ENCODE measurements at regions not wholly inside any gene's neighbourhood (a gene's known extent, or its start where the extent isn't known, plus 50 kb on each side); places are given as distances from the start of the nearest gene placed in this dataset.

- Histone ChIP-seq H3K4me2 (no peak overlapping the region), H3K9me3 (no peaks in the 10 kb centered on the region), H3K27ac (no peak overlapping the region), H3K4me1 (no peaks in the 10 kb centered on the region), H3K4me3 (no peak overlapping the region)
- no peak for FAIRE-seq
- DNase-seq (ENCODE audit: low read depth in 1 of 2, low spot score in 1 of 2): no peak
- CTCF ChIA-PET: no interaction called here
- no peak for ATAC-seq
- POLR2A ChIA-PET: no interaction called here
- WGBS (ENCODE audit: missing lambda C conversion rate): 0% methylated on average over 3 of the region's 3 CpGs
- TF ChIP-seq CTCF (IDR thresholded peaks at IDR 0.05): no peak
- TF ChIP-seq E2F6 (IDR thresholded peaks at IDR 0.05; ENCODE audit: borderline replicate concordance, low read depth): no peak
- no peak for TF ChIP-seq MYC (IDR thresholded peaks at IDR 0.05; ENCODE audit: borderline replicate concordance, low read length)
- no peak for TF ChIP-seq ZFP36 (IDR thresholded peaks at IDR 0.05; ENCODE audit: borderline replicate concordance, partially characterized antibody)
- TF ChIP-seq JUN (IDR thresholded peaks at IDR 0.05): no peak
- TF ChIP-seq CBX2 (IDR thresholded peaks at IDR 0.05; ENCODE audit: borderline replicate concordance, low read depth): no peak
- TF ChIP-seq SREBF2 (IDR thresholded peaks at IDR 0.05): no peak
- TF ChIP-seq PBX3 (IDR thresholded peaks at IDR 0.05): no peak
- TF ChIP-seq USF2 (IDR thresholded peaks at IDR 0.05): no peak
- TF ChIP-seq, protein P1, sequence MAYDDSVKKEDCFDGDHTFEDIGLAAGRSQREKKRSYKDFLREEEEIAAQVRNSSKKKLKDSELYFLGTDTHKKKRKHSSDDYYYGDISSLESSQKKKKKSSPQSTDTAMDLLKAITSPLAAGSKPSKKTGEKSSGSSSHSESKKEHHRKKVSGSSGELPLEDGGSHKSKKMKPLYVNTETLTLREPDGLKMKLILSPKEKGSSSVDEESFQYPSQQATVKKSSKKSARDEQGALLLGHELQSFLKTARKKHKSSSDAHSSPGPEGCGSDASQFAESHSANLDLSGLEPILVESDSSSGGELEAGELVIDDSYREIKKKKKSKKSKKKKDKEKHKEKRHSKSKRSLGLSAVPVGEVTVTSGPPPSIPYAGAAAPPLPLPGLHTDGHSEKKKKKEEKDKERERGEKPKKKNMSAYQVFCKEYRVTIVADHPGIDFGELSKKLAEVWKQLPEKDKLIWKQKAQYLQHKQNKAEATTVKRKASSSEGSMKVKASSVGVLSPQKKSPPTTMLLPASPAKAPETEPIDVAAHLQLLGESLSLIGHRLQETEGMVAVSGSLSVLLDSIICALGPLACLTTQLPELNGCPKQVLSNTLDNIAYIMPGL (CRISPR knock-in tag; IDR thresholded peaks at IDR 0.05; ENCODE audit: borderline replicate concordance): no peak
- TF ChIP-seq BHLHE40 (IDR thresholded peaks at IDR 0.05; ENCODE audit: low read depth, low read length): no peak
- no peak for TF ChIP-seq NPAS2 (CRISPR knock-in tag; IDR thresholded peaks at IDR 0.05; ENCODE audit: borderline replicate concordance)
- TF ChIP-seq MAZ (IDR thresholded peaks at IDR 0.05; ENCODE audit: borderline replicate concordance, low read depth, low read length): no peak
- TF ChIP-seq SMC3 (IDR thresholded peaks at IDR 0.05): no peak
- no peak for TF ChIP-seq NR3C1 (IDR thresholded peaks at IDR 0.05)
These were observed 295.4 kb upstream of the ZNF521 start for GRCh38 chr18:25647404-25647803.

GRCh38 chr18:25646971-25647370, 295.0 kb upstream of the ZNF521 start:
- FAIRE-seq (no peak), DNase-seq (ENCODE audit: low read depth in 1 of 2, low spot score in 1 of 2) (no peak), ATAC-seq (no peak)
- H3K4me2 ChIP-seq: no peak overlapping the region
- H3K27ac ChIP-seq: no peak overlapping the region
- TF ChIP-seq RFX5 (IDR thresholded peaks at IDR 0.05) (no peak), NPAS2 (CRISPR knock-in tag; IDR thresholded peaks at IDR 0.05; ENCODE audit: borderline replicate concordance) (no peak), CHD4 (IDR thresholded peaks at IDR 0.05; ENCODE audit: borderline replicate concordance) (no peak), GATA3 (IDR thresholded peaks at IDR 0.05; ENCODE audit: borderline replicate concordance) (no peak), MAFK (IDR thresholded peaks at IDR 0.05; ENCODE audit: partially characterized antibody) (no peak), HOXB5 (CRISPR knock-in tag; IDR thresholded peaks at IDR 0.05) (no peak), RCOR1 (IDR thresholded peaks at IDR 0.05; ENCODE audit: low read depth, low read length) (no peak), MAZ (IDR thresholded peaks at IDR 0.05; ENCODE audit: borderline replicate concordance, low read depth, low read length) (no peak), RAD21 (conservative IDR thresholded peaks at IDR 0.05 in 1 of 2, IDR thresholded peaks at IDR 0.05 in 1 of 2) (no peak), SMC3 (IDR thresholded peaks at IDR 0.05) (no peak), CBX2 (IDR thresholded peaks at IDR 0.05; ENCODE audit: borderline replicate concordance, low read depth) (no peak), TFCP2L1 (CRISPR knock-in tag; IDR thresholded peaks at IDR 0.05) (no peak)
- TF ChIP-seq, protein P2, sequence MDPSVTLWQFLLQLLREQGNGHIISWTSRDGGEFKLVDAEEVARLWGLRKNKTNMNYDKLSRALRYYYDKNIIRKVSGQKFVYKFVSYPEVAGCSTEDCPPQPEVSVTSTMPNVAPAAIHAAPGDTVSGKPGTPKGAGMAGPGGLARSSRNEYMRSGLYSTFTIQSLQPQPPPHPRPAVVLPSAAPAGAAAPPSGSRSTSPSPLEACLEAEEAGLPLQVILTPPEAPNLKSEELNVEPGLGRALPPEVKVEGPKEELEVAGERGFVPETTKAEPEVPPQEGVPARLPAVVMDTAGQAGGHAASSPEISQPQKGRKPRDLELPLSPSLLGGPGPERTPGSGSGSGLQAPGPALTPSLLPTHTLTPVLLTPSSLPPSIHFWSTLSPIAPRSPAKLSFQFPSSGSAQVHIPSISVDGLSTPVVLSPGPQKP (IDR thresholded peaks at IDR 0.05; ENCODE audit: low read depth, low read length): no peak
- TF ChIP-seq, protein P3, sequence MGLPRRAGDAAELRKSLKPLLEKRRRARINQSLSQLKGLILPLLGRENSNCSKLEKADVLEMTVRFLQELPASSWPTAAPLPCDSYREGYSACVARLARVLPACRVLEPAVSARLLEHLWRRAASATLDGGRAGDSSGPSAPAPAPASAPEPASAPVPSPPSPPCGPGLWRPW (IDR thresholded peaks at IDR 0.05): no peak
- H3K9me3 ChIP-seq: no peaks in the 10 kb centered on the region
- CTCF ChIA-PET: interaction anchor here (0.7 kb wide), 1 partner anchor 11 kb away, joined by 3 read pairs; no protein-coding TSS in a partner anchor
- no peaks in the 10 kb centered on the region for H3K4me1 ChIP-seq
- H3K4me3 ChIP-seq: no peak overlapping the region
- POLR2A ChIA-PET: no interaction called here

All from A549 (cell line).